Inflammatory macrophage (primary cell): ENCODE measurements at regions not wholly inside any gene's neighbourhood (a gene's known extent, or its start where the extent isn't known, plus 50 kb on each side); places are given as distances from the start of the nearest gene placed in this dataset.

ENCODE experiments used
- DNase-seq, 2 donors: peaks; one replicate each; pipeline ENCODE4 v3.0.0-alpha.2; 2020 to 2022

DNA sequence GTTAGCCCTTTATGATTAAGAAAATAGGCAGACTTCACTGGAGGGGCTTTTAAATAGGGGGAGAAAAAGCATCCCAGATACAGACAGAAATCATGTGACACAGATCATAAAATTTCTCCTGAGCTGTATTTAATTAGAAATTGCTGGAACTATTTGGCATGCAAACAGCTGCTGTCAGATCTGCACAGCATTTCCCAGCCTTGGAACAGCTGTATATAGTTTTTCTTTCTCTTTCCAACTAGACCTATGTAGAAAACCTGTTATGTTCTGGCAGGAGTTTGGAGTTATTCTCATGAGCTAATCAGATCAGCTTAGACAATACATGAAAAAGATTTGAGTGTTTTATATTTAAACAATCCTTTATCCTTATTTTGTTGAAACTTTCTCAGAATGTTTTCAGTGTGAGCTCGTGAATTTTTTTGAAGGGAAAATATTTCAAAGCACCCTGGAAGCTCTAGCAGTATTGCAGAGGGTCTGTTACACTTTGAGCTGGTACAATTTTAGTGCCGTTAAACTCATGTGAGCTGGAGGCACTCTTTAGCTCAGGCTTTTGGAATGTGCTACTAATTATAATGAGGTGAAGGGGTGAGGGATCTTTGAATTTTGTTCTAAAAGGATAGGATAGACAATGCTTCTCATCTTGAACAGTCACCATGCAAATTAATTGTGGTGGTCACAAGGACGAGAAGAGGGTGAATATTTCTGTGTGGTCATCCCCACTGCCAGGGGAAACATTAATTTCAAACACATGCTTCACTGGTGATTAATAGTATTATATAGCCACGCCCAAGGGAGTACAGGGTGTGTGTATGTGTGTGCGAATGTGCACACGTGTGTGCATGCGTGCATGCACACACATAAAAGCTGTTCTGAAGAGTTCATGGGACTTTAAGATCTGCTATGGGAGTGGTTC is 239.4 kb upstream of the FBXL7 start:
- DNase-seq, result no peak

DNA sequence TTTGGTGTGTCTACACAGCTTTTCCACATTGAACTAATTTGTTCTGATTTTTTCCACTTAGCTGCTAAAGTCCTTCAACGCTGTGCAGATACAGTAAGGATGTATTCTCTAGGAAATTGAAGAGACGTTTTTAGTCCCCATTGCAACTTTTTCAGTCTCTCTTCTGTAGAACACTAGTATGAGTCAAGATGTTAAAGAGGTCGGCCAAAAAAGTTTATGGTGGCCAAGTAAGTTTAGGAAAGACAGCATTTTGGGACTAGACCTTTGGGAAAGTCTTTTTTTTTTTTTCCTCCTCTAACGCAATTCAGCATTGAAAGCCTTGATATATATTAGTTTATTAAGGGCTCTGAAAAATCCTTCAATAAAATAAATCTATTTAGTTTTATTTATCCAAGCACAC is 243.5 kb upstream of the FBXL7 start:
- DNase-seq, result no peak

DNA sequence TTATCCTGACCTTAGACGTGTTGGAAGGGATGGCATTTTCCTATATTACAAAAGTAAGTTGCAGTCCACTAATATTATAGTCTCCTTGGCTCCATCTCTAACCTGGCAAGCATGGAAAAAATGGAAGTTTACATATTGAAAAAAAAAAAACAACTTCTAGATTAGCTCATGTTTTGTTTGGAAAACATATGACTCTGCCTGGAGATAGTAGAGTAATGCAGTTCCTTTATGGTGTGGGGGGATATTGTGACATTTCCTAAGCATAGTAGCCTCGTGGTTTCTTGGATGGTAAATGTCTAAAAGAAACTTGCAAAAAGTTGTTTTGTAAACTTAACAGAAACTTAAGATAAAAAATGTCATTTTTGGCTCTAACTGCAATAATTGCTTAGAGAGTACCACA is 244.4 kb upstream of the FBXL7 start:
- no peak for DNase-seq

DNA sequence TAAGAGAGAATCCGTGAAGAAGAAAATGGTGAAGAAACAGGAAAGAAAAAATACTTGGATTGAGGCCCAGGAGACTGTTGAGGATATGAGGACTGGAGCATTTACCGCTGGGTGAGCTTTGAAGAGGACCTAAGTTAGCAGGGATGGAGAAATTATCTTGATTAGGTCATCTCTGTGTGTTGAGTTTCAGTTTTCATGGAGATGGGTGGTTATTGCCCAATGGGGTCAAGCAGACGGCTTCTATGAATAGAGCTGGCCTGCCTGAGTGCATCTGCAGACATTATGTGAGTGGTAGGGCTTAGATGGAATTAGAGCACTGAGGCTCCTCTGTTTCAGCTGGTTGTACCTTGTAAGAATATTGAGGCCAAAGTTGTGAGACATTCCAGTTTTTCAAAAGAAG is 245.4 kb upstream of the FBXL7 start:
- DNase-seq, result no peak

DNA sequence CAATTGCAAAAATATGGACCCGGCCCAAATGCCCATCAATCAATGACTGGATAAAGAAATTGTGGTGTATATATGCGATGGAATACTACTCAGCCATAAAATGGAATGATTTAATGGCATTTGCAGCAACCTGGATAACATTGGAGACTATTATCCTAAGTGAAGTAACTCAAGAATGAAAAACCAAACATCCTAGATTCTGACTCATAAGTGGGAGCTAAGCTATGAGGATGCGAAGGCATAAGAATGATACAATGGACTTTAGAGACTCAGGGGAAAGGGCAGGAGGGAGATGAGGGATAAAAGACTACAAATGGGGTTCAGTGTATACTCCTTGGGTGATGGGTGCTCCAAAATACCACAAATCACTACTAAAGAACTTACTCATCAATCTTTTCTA is 247.6 kb upstream of the FBXL7 start:
- DNase-seq, result no peak

DNA sequence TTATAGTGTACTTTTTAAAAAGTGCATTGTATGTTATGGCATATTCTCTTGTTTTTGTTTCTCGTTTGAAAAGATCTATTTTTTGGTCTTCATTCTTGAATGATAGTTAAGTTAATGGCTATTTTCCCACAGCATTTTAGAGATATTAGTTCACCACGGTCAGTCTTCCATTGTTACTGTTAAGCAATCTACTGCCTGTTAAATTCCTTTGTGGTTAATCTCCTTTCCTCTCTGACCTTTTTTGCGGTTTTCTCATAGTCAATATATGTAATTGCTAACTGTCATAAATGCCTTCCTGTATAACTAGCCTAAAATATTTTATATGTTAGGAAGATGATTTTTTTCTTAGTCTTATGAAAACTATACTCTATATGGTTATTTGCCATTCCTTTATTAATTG is 250.8 kb upstream of the FBXL7 start:
- DNase-seq, result no peak

DNA sequence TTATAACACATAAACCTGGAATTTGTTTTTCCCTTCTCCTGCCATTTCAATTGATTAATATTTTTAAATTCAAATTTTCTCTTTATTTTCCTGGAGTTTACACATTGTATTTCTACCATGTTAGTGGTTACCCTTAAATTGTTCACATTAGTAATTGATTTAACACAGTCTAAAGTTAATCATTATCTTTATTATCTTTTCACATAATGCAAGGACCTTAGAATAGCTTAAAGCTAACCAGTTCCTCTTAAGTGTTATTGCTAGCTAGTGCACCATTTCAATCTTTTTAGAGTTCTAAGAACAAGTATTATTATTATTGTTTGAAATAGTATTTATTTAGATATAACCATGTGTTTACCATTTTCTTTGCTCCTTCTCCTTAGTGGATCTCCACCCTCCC is 251.2 kb upstream of the FBXL7 start:
- no peak for DNase-seq

DNA sequence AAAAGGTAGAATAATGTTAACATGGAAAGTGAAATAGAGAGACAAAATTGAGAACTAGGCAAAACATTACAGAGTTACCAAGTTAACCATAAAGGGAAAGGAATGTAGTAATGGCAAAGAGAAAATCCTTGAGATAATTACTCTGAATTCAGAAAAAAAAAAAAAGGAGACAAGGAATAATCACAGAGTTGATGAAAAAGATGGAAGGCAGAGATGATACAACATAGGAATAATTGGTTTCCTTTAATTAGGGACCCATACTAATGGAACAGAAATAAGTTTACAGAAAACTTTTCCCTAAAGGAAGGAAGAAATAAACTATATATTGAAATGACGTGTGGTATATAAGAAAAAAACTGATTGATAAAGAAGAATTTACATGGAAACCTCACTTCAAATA is 254.1 kb upstream of the FBXL7 start:
- DNase-seq, result no peak

DNA sequence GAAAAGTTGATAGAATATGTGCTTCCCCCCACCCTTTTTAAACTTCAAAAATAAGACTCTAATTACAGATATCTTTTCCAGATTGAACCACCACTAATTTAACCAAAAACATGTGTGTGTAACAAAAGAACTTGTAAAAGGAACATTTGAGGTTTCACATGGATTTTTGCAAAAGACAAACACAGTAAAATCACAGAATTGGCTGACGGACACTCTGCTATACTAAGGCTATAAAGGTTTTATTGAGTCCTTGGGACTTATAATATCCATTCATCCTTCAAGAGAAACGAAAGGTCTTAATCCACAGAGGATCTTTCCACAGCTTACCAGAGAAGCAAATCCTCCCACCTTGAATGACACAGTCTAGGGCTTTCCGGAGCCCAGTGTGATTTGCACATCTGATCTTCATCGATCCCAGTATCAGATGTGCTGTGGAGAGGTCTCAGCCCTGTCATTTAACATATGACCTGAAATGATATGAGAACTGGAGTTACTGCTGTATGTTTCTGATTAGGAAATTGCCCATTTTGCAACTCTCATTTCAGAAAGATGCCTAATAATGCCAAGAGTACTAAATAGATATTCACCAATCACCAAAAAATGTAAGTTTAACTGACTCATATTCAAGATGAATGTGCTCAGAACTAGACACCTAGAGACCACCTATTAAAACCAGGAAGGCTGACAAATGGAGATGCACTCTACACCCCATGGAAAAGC is 256.5 kb upstream of the FBXL7 start:
- DNase-seq, result no peak

DNA sequence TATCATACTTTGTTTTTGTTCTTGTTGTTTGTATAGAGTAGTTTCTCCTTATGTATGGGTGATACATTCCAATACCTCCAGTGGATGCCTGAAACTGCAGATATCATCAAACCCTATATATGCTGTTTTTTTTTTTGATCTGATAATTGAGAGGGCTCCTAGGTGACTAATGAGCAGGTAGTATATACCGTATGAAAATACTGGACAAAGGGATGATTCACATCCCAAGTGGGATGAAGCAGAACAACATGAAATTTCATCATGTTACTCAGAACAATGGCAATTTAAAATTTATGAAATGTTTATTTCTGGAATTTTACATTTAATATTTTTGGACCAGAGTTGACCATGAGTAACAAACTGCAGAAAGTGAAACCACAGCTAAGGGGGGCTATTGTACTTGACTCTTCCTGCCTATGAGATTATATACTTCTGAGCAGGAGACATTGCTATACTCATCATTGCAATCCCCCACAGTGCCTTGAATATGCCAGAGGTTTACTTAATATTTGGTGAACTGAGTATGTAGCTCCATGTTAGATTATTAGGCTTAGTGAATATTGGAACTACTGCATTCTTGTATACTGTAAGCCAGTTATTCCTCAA is 258.7 kb upstream of the FBXL7 start:
- DNase-seq, result no peak

DNA sequence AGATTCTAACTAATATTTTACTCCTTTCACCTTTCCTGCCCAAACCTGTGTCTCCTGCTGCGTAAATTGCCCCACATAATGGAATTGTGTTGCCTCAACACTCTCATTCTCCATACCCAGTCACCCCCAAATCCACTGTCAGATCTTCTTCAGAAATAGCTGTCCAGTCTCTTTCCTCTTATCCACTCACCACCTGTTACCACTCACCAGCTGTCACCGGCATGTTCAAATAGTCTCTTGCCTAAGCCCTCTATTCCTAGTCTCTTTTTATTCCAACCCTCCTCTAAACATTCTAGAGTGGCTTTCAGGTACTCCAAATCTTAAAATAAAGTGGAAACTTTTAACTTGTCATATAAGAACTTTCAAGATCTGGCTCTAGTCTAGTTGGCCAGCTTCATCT is 262.0 kb upstream of the FBXL7 start:
- DNase-seq, result no peak

DNA sequence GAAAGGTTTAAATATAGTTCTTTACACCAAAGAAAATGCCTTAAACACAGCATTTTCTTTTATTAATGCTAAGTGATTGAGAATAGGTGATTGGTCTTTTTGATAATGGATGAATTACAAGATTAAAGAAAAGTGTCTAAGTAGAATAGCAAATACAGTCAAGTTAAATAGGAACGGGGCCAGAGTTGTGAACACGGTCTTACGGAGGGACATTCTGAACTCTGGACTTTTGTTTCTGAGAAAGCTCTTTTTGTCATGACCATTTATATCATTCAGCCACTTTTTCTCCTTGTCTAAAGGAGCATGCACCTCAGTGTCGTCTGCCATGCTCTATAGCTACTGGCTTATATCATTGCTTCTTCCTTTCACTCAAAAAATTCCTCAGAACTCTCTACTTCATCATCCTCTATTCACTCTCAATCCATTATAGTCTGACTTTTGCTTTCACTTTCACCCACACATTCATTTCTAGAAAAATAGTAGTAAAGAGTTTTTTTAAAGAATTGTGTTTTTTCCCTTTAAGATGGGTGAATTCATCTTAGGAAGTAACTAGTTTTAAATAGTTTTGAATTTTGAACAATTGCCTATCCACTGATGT is 263.0 kb upstream of the FBXL7 start:
- no peak for DNase-seq

DNA sequence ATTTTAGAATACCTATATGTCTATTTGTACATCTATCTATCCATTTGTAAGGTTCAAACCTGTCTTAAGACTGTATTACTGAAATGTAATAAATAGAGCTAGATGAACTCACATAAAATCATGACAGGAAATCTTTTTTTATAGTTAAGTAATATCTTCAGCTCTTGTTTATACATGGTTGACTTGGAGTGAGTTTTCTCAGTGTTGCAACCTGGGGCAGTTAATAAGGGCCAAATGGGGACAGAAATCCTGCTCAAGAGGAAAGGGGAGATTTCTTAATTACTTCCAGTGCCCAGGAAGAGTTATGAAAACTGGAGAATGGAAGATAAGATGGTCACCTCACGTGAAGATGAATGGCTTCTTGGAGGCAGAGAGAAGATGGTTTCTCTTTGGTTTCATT is 265.1 kb upstream of the FBXL7 start:
- no peak for DNase-seq

DNA sequence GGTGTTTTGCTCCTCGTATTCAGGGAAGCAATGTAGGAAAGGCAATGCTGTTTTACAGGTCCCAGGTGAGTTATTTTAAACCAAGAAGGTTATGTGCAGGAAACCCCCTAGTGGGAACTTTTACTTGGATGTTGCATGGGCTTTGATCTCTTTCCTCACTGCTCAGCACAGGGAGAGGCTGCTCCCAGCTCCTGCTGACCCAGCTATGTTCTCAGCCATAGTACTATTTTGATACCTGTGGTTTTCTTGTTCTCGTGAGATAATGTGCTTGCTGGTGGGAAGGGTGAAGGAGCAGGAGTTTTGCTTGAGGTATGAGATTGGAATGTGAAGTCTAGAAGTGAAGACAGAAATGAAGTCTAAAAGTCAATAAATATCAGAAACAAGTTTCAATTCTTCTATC is 265.6 kb upstream of the FBXL7 start:
- DNase-seq, result no peak

DNA sequence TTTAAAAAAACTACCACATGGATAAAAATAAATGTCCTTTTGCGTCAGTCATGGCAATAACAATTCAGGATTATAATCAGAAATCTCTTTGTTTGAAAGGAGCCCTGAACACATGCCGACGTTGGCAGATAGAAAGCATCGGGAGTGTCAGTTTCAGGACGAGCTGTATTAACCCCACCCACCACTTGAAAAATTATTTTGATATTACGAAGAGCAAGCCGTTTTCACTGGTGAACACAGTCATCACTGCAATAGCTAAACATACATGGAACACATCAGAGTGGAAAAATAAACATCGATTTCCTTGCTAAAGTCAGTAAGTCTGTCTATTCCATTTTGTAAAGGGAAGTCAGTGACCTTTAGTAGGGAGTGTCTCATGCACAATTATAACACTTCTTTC is 266.4 kb upstream of the FBXL7 start:
- no peak for DNase-seq

DNA sequence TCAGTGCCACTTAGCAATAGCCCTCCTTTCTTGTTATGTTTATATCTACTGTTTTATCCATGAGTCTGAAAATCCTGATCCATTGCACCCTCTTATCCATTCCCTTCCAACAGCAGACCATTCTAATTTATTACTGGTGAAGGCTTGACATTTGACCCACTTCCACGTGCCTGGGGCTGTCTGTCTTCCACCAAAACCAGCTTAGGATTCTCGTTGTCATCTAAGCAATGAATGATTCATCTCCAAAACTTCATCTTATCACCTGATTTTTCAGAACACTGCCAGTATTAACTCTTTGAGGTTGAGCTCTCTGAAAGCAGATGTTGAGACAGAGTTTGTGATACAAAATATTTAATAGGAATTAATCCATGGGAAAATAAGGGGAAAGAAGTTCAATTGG is 277.8 kb upstream of the FBXL7 start:
- no peak for DNase-seq

DNA sequence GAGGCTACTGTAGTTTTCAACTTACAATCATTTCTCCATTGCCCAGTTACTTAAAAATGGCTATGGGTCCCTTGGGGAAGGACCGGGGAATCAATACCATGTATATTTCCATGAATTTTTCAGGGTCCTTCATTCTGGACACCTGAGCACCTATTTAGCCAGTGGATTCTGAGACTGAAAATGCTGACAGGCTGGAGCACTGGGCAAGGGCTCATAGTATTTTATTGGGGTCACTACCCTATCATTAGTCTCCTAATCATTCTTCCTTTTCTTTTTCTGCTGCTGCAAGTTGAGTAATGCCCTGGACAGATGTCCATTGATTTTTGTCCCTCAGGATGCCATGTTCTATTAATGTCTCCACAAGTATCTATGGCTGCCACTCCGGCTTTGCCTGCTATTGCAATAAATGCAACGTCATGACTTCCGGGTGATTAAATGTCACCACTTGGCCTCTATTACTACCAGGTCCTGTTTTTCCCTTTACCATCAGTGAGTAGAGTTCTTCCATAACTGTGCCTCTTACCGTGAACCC is 279.3 kb upstream of the FBXL7 start:
- DNase-seq, result no peak

DNA sequence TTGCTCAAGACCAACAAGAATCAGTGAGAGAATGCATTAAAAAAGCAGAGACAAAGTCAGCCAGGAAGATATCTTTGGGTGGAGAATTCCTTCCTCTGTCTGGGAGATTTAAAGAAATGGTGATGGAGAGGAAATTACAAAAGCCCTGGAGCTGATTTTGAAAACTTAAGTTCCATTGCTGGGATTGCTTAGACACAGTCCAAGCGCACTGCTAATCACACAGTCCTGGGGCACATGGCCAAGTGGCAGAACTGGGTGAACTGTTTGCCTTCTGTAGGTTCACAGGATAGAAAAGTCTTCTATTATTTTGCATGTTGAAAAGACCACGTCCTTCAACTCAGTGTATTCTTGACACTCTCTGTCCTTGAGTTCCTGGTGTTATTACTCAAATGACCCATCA is 284.9 kb upstream of the FBXL7 start:
- DNase-seq, result no peak

DNA sequence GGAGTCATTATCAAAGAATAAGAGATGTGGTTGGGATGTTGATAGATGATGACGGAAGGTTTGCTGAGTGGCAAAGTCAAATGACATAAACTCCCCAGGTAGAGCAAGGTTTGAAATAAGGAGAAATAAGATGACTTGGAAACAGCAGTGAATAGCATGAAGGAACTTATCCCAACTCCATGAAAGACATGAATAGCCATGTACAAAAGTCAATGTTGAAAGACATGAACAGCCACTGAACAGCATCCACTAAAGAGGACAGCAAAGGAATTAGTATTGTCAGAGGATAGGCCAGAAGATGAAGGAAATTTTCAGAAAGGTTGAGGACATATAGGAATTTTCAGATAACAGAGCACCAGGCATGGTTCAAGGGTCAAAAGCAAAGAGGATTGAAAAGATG is 286.0 kb upstream of the FBXL7 start:
- DNase-seq, result no peak

DNA sequence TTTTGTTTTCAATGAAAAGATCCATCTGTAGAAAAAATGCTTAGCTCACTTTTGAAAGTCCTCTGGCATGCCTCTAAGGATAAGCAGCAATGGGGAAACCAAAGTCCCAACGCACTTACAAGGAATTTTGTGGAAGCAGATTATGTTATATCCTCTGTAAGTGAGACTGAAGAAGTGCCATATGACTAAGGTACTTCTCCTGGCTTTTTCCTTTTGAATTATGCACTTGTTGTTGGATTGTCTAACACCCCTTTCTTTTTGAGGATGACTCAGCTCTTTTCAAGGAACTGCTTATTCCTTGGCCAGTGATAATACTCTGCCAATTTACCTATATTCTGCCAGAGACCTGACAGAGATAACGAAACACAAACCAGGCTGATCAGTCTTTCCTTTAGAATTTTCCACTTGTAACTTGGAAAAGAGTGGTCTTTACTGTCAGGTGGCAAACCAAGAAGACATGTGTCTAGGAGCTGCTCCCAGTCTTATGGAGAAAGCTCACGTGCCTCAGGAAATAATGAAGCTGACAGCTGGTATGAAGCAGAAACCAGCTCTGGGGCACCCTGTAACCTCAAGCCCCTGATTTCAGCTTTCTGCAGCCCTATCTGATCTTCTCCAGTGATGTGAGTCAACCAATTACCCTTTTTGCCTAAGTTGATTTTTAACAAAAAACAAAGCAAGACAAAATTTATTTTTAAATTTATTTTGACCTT is 290.8 kb upstream of the FBXL7 start:
- no peak for DNase-seq

DNA sequence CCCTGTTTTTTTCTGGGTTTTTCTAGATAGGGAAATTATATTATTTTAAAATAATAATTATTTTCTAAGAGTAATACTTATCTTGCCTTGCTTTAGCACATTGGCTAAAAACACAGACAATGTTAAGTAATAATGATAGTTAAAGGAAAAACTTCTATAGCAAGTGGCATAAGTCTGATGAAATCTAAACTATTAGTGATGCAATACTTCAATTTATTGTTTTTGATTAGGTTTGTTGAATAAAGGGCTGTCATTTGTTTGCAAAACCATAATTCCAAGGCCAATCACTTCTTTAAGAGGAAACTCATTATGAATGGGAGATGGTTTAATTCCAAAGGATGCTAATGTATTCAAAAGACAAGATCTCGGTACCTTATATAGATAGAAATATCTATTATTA is 293.8 kb upstream of the FBXL7 start:
- no peak for DNase-seq

DNA sequence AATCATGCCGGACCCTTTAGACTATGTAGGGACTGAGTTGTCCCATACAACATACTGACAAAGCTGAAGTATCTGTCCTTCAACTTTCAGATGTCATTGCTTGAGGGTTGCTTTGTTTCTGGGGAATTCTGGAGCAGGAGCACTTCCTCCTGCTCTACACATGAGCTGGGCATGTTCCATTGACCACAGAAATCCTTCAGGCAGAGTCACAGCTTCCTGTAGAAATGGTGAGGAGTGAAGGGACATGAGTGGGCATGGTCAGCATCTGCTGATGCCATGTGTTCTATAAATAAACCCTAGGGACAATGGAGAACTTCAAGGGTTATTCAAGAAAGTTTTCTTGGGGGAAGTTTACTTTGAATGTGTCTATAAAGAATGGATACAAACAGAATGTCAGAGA is 296.6 kb upstream of the FBXL7 start:
- DNase-seq, result no peak

DNA sequence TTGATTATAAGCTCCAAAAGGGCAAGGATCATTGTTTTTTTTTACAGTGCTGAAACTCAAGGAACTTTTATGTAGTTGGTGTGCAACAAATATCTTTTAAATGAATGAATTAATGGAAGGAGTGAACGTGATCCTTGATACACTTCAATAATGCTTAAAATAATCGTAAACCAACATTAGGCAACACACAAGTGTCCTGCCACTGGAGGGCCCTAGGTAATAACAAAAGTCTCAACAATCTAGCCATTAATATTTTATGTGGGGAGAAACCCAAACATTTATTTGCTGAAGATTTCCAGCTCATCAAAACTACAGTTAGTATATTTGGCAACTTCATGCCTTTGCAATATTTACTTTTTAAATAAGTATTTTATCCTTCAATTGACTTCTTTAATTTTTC is 309.0 kb upstream of the FBXL7 start:
- DNase-seq, result no peak
